IMR-90 (cell line): ENCODE measurements at regions not wholly inside any gene's neighbourhood (a gene's known extent, or its start where the extent isn't known, plus 50 kb on each side); places are given as distances from the start of the nearest gene placed in this dataset.

Experiments used
- ATAC-seq: fragments of 200-7000 bp; cut with Tn5 transposase; 2 replicates; pipeline ENCODE4 v1.9.1; 2020; ENCODE audit warnings: low read depth, mild to moderate bottlenecking, moderate library complexity
- BruUV-seq: library from RNA; stranded (reverse); fragments of 400-500 nt; replicated peaks from 2 replicates; lab custom pipeline; 2021; lab: Mats Ljungman, UMichigan
- CTCF ChIA-PET: fragments of 300-600 bp; formaldehyde crosslinking; extraction: SDS; loops from one replicate; lab custom pipeline; 2021; ENCODE audit warnings: antibody characterized with exemption; lab: Yijun Ruan, JAX
- POLR2A ChIA-PET: fragments of 300-600 bp; sonication (Branson Sonifier 250); formaldehyde crosslinking; loops from one replicate; lab custom pipeline; 2022; ENCODE audit warnings: antibody characterized with exemption; ENCODE audit not compliant: unreplicated experiment; lab: Charles Lee
- DNase-seq: peaks from one replicate; pipeline ENCODE4 v3.0.0; 2013
- H2AFZ ChIP-seq: replicated peaks from 2 replicates; pipeline ENCODE3; 2013; ENCODE audit warnings: low read length, mild to moderate bottlenecking; ENCODE audit not compliant: poor library complexity
- H2AK5ac ChIP-seq: 2 replicates; pipeline ENCODE4 v1.6.1; 2013; ENCODE audit warnings: low read depth, low read length, inconsistent platforms
- H2AK9ac ChIP-seq: replicated peaks from 2 replicates; pipeline ENCODE3; 2013; ENCODE audit warnings: mild to moderate bottlenecking, low read depth, low read length, moderate library complexity; ENCODE audit not compliant: poor library complexity
- H2BK120ac ChIP-seq: 2 replicates; pipeline ENCODE4 v1.6.1; 2013; ENCODE audit warnings: low read depth, low read length, inconsistent platforms
- H2BK15ac ChIP-seq: 3 replicates; pipeline ENCODE4 v1.6.1; 2013; ENCODE audit warnings: low read depth, low read length, inconsistent platforms
- H2BK20ac ChIP-seq: 2 replicates; pipeline ENCODE4 v1.6.1; 2013; ENCODE audit warnings: low read depth, mild to moderate bottlenecking, inconsistent platforms, low read length, moderate library complexity
- H2BK5ac ChIP-seq: 2 replicates; pipeline ENCODE4 v1.6.1; 2013; ENCODE audit warnings: mild to moderate bottlenecking, low read depth, low read length, inconsistent platforms; ENCODE audit not compliant: poor library complexity, severe bottlenecking
- H3K14ac ChIP-seq: replicated peaks from 2 replicates; pipeline ENCODE4 v1.6.1; 2013; ENCODE audit warnings: low read depth, low read length, inconsistent platforms
- H3K18ac ChIP-seq: 2 replicates; pipeline ENCODE4 v1.6.1; 2013; ENCODE audit warnings: low read depth, low read length, control low read depth
- H3K23ac ChIP-seq: 2 replicates; pipeline ENCODE4 v1.6.1; 2013; ENCODE audit warnings: low read depth, low read length, inconsistent platforms
- H3K27ac ChIP-seq: 2 replicates; pipeline ENCODE4 v1.5.1; 2013; ENCODE audit warnings: mild to moderate bottlenecking, control low read depth, low read length; ENCODE audit not compliant: insufficient read depth
- H3K27me3 ChIP-seq: 2 replicates; pipeline ENCODE4 v1.6.1; 2013; ENCODE audit warnings: low read length; ENCODE audit not compliant: control insufficient read depth, insufficient read depth
- H3K36me3 ChIP-seq: 2 replicates; pipeline ENCODE4 v1.6.1; 2013; ENCODE audit warnings: low read length, mixed read lengths; ENCODE audit not compliant: control insufficient read depth, insufficient read depth
- H3K4ac ChIP-seq: 2 replicates; pipeline ENCODE4 v1.6.1; 2013; ENCODE audit warnings: low read depth, low read length, inconsistent platforms
- H3K4me1 ChIP-seq: 2 replicates; pipeline ENCODE4 v1.6.1; 2013; ENCODE audit warnings: low read length, mixed read lengths; ENCODE audit not compliant: control insufficient read depth, insufficient read depth
- H3K4me2 ChIP-seq: 2 replicates; pipeline ENCODE4 v1.6.1; 2013; ENCODE audit warnings: low read depth, mild to moderate bottlenecking, control low read depth, low read length, moderate library complexity
- H3K4me3 ChIP-seq: 2 replicates; pipeline ENCODE4 v1.5.1; 2013; ENCODE audit warnings: low read depth, mild to moderate bottlenecking, control low read depth, low read length, moderate library complexity; ENCODE audit not compliant: insufficient read depth
- H3K56ac ChIP-seq: 2 replicates; pipeline ENCODE4 v1.6.1; 2013; ENCODE audit warnings: low read length, inconsistent platforms; ENCODE audit not compliant: insufficient read depth; ENCODE audit errors: extremely low read depth
- H3K79me1 ChIP-seq, 2 experiments: 2 replicates each; pipeline ENCODE4 v1.6.1; 2013; ENCODE audit warnings: low read length in 2 of 2, inconsistent platforms in 1 of 2, low read depth in 1 of 2
- H3K9ac ChIP-seq: 2 replicates; pipeline ENCODE4 v1.6.1; 2013; ENCODE audit warnings: low read depth, low read length, control low read depth
- H3K9me1 ChIP-seq: 2 replicates; pipeline ENCODE4 v1.6.1; 2013; ENCODE audit warnings: low read length, inconsistent platforms; ENCODE audit not compliant: insufficient read depth
- H3K9me3 ChIP-seq: 2 replicates; pipeline ENCODE4 v1.6.1; 2013; ENCODE audit warnings: low read length; ENCODE audit not compliant: control insufficient read depth, insufficient read depth
- H4K20me1 ChIP-seq: 2 replicates; pipeline ENCODE4 v1.6.1; 2013; ENCODE audit warnings: low read length, inconsistent platforms; ENCODE audit not compliant: insufficient read depth
- H4K5ac ChIP-seq: 2 replicates; pipeline ENCODE4 v1.6.1; 2013; ENCODE audit warnings: mild to moderate bottlenecking, low read depth, low read length, control low read depth
- H4K8ac ChIP-seq, 2 experiments: 2 replicates each; pipeline ENCODE4 v1.6.1; 2013; ENCODE audit warnings: low read depth in 2 of 2, low read length in 2 of 2, control low read depth in 1 of 2, inconsistent platforms in 1 of 2
- H4K91ac ChIP-seq: 2 replicates; pipeline ENCODE4 v1.6.1; 2013; ENCODE audit warnings: low read depth, low read length, inconsistent platforms; ENCODE audit not compliant: insufficient read depth
- CHD1 ChIP-seq: IDR thresholded peaks from 2 replicates; pipeline ENCODE4 v1.6.1; 2012; ENCODE audit warnings: low read depth, low read length, improper control_type of control experiment
- MAZ ChIP-seq: IDR thresholded peaks from 2 replicates; pipeline ENCODE4 v1.6.1; 2012; ENCODE audit warnings: low read depth, mild to moderate bottlenecking, low read length, improper control_type of control experiment, moderate library complexity, borderline replicate concordance
- NFE2L2 ChIP-seq: fragments of 150-350 bp; IDR thresholded peaks from 2 replicates; pipeline ENCODE4 v1.6.1; 2016; ENCODE audit warnings: low read depth, mild to moderate bottlenecking, low read length
- RAD21 ChIP-seq: IDR thresholded peaks from 2 replicates; pipeline ENCODE4 v1.6.1; 2012; ENCODE audit warnings: low read length, improper control_type of control experiment
- SMC3 ChIP-seq: fragments of 150-350 bp; IDR thresholded peaks from 2 replicates; pipeline ENCODE4 v1.6.1; 2016; ENCODE audit warnings: low read depth, mild to moderate bottlenecking, antibody characterized with exemption, low read length, moderate library complexity
- WGBS, 2 experiments: methylation state at CpG; one replicate each; pipeline versions ENCODE4 v1.1.5 to v1.1.7; 2013; ENCODE audit warnings: missing lambda C conversion rate in 2 of 2; ENCODE audit not compliant: insufficient read length in 1 of 2; ENCODE audit errors: extremely low coverage in 2 of 2; 5-methylcytosine and 5-hydroxymethylcytosine counted together
- dilution Hi-C: fragments of 300-500 bp; cut with HindIII; formaldehyde crosslinking; loops from one replicate; pipeline ENCODE4 v1.14.3; 2018; ENCODE audit warnings: low sequenced_read_pairs; ENCODE audit not compliant: unreplicated experiment
- in situ Hi-C: fragments of 300-500 bp; cut with MboI; formaldehyde crosslinking; loops from 3 replicates; pipeline ENCODE4 v1.14.3; 2019; ENCODE audit warnings: low sequenced_read_pairs, inconsistent platforms, mixed read lengths
- intact Hi-C: fragments of 100-400 bp; cut with micrococcal nuclease; formaldehyde crosslinking; loops from 2 replicates; pipeline ENCODE4 v1.10.0; 2022
- TF ChIP-seq, protein P1 (sequence below): conservative IDR thresholded peaks from 2 replicates; pipeline ENCODE4 v1.5.1; 2012; ENCODE audit warnings: mild to moderate bottlenecking, low read depth, low read length, improper control_type of control experiment

DNA sequence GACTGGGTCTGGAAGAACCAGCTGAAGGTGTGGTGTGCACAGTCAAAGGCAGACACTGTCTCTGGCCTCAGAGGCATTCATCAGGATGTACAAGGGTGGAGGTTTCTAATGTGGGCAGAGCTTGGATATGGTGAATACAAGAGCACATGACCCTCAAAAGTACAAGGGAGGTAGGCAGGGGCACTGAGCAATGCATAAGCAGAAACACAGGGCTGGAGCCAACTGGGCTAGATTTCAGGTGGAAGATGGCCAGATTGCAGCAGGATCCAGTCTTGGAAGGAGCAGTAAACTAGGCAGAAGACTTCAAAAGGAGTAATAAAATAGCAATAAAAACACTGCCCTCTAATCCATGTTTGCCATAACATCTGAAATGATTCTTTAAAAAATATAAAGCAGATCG, 417.1 kb downstream of the OLFM4 start:
- dilution Hi-C loops (no loop called here), in situ Hi-C loops (no loop called here), intact Hi-C loops (no loop called here)
- Histone ChIP-seq H3K9me1 (no peaks in the 10 kb centered on the region), H2AK9ac (no peak overlapping the region), H2AK5ac (no peak overlapping the region), H4K8ac (no peak overlapping the region), H3K4me1 (no peaks in the 10 kb centered on the region), H3K79me1 (no peaks in the 10 kb centered on the region), H3K4ac (no peak overlapping the region), H3K4me2 (no peak overlapping the region), H2AFZ (no peak overlapping the region), H3K27me3 (no peaks in the 10 kb centered on the region), H3K4me3 (no peak overlapping the region), H3K27ac (no peak overlapping the region), H4K91ac (no peak overlapping the region), H2BK120ac (no peak overlapping the region), H2BK15ac (no peak overlapping the region), H3K18ac (no peak overlapping the region), H3K9me3 (peaks cover 9% of the 10 kb centered on the region; the same call in 1 of the 2 replicates), H3K9ac (no peak overlapping the region), H4K20me1 (no peaks in the 10 kb centered on the region), H4K5ac (no peak overlapping the region), H3K56ac (no peak overlapping the region), H3K36me3 (no peaks in the 10 kb centered on the region), H2BK5ac (no peak overlapping the region), H2BK20ac (no peak overlapping the region), H3K14ac (no peak overlapping the region), H3K23ac (no peak overlapping the region)
- DNase-seq (no peak), ATAC-seq (no peak)
- ChIA-PET POLR2A (no interaction called here), CTCF (no interaction called here)
- WGBS, 2 experiments: no CpG with 5 or more reads among the region's 1 CpG
- no TSS peak for BruUV-seq
- TF ChIP-seq NFE2L2: no peak
- TF ChIP-seq RAD21: no peak
- TF ChIP-seq, protein P1, sequence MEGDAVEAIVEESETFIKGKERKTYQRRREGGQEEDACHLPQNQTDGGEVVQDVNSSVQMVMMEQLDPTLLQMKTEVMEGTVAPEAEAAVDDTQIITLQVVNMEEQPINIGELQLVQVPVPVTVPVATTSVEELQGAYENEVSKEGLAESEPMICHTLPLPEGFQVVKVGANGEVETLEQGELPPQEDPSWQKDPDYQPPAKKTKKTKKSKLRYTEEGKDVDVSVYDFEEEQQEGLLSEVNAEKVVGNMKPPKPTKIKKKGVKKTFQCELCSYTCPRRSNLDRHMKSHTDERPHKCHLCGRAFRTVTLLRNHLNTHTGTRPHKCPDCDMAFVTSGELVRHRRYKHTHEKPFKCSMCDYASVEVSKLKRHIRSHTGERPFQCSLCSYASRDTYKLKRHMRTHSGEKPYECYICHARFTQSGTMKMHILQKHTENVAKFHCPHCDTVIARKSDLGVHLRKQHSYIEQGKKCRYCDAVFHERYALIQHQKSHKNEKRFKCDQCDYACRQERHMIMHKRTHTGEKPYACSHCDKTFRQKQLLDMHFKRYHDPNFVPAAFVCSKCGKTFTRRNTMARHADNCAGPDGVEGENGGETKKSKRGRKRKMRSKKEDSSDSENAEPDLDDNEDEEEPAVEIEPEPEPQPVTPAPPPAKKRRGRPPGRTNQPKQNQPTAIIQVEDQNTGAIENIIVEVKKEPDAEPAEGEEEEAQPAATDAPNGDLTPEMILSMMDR: no peak
- no peak for TF ChIP-seq CHD1
- no peak for TF ChIP-seq SMC3
- TF ChIP-seq MAZ: no peak
